ENCODE measurements at regions not wholly inside any gene's neighbourhood (a gene's known extent, or its start where the extent isn't known, plus 50 kb on each side); places are given as distances from the start of the nearest gene placed in this dataset.

DNA sequence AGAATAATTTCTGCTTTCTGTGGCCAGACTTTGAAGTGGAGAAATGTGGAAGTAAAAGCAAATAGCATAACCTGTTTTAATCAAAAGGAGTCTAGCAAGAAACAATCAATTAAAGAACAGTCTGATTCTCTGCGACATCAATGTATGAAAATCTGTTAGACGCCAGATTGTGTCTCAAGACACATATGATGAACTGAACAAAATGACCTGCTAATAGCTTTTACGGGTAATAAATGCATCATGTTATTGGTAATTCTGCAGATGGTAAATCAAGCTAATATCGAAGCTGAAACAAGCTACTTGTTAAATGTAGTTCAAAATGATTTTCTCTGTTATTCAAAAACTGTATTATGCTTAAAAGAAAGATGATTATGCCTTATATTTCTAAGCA, 208.5 kb upstream of the FIGN start:
- H2AK9ac ChIP-seq (replicated peaks; ENCODE audit: low read depth, low read length, poor library complexity), result no peak overlapping the region
- no peak overlapping the region for H3K4ac ChIP-seq (ENCODE audit: low read depth, low read length)
- TF ChIP-seq, protein P1, sequence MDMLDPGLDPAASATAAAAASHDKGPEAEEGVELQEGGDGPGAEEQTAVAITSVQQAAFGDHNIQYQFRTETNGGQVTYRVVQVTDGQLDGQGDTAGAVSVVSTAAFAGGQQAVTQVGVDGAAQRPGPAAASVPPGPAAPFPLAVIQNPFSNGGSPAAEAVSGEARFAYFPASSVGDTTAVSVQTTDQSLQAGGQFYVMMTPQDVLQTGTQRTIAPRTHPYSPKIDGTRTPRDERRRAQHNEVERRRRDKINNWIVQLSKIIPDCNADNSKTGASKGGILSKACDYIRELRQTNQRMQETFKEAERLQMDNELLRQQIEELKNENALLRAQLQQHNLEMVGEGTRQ (IDR thresholded peaks at IDR 0.05; ENCODE audit: low read depth, low read length), result no peak
- TF ChIP-seq MAFK (IDR thresholded peaks at IDR 0.05; ENCODE audit: low read depth, low read length) (no peak), RFX5 (IDR thresholded peaks at IDR 0.05; ENCODE audit: low read depth, low read length) (no peak), SMC3 (IDR thresholded peaks at IDR 0.05; ENCODE audit: low read depth, low read length) (no peak), RAD21 (IDR thresholded peaks at IDR 0.05; ENCODE audit: low read length) (no peak), FOS (IDR thresholded peaks at IDR 0.05; ENCODE audit: low read depth, low read length) (no peak), CHD1 (IDR thresholded peaks at IDR 0.05; ENCODE audit: low read depth, low read length) (no peak), MAZ (IDR thresholded peaks at IDR 0.05; ENCODE audit: borderline replicate concordance, low read depth, low read length) (no peak), POLR2A (IDR thresholded peaks at IDR 0.05; ENCODE audit: low read depth, low read length) (no peak), NFE2L2 (IDR thresholded peaks at IDR 0.05; ENCODE audit: low read depth, low read length) (no peak)
- TF ChIP-seq, protein P2, sequence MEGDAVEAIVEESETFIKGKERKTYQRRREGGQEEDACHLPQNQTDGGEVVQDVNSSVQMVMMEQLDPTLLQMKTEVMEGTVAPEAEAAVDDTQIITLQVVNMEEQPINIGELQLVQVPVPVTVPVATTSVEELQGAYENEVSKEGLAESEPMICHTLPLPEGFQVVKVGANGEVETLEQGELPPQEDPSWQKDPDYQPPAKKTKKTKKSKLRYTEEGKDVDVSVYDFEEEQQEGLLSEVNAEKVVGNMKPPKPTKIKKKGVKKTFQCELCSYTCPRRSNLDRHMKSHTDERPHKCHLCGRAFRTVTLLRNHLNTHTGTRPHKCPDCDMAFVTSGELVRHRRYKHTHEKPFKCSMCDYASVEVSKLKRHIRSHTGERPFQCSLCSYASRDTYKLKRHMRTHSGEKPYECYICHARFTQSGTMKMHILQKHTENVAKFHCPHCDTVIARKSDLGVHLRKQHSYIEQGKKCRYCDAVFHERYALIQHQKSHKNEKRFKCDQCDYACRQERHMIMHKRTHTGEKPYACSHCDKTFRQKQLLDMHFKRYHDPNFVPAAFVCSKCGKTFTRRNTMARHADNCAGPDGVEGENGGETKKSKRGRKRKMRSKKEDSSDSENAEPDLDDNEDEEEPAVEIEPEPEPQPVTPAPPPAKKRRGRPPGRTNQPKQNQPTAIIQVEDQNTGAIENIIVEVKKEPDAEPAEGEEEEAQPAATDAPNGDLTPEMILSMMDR (conservative IDR thresholded peaks at IDR 0.05; ENCODE audit: low read depth, low read length), result no peak
- TF ChIP-seq, protein P3, sequence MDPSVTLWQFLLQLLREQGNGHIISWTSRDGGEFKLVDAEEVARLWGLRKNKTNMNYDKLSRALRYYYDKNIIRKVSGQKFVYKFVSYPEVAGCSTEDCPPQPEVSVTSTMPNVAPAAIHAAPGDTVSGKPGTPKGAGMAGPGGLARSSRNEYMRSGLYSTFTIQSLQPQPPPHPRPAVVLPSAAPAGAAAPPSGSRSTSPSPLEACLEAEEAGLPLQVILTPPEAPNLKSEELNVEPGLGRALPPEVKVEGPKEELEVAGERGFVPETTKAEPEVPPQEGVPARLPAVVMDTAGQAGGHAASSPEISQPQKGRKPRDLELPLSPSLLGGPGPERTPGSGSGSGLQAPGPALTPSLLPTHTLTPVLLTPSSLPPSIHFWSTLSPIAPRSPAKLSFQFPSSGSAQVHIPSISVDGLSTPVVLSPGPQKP (IDR thresholded peaks at IDR 0.05; ENCODE audit: borderline replicate concordance, low read depth, low read length), result no peak
- no peak overlapping the region for H3K23ac ChIP-seq (ENCODE audit: low read depth, low read length)
- ATAC-seq (ENCODE audit: low read depth) (no peak), DNase-seq (no peak)
- no peaks in the 10 kb centered on the region for H3K79me1 ChIP-seq (ENCODE audit: low read depth in 1 of 2, low read length in 2 of 2)
- H2BK5ac ChIP-seq (ENCODE audit: low read depth, low read length, poor library complexity, severe bottlenecking), result no peak overlapping the region
- H4K91ac ChIP-seq (ENCODE audit: insufficient read depth, low read depth, low read length), result no peak overlapping the region
- WGBS, 2 experiments (ENCODE audit: extremely low coverage in 2 of 2, insufficient read length in 1 of 2), result no CpG with 5 or more reads among the region's 4 CpGs
- no peaks in the 10 kb centered on the region for H3K9me1 ChIP-seq (ENCODE audit: insufficient read depth, low read length)
- H3K14ac ChIP-seq (replicated peaks; ENCODE audit: low read depth, low read length), result no peak overlapping the region
- H2AFZ ChIP-seq (replicated peaks; ENCODE audit: low read length, poor library complexity), result no peak overlapping the region
- no peak overlapping the region for H3K18ac ChIP-seq (ENCODE audit: low read depth, low read length)
- no peak overlapping the region for H3K56ac ChIP-seq (ENCODE audit: extremely low read depth, insufficient read depth, low read length)
- no peaks in the 10 kb centered on the region for H3K4me1 ChIP-seq (ENCODE audit: control insufficient read depth, insufficient read depth, low read length)
- dilution Hi-C loops (cut with HindIII; ENCODE audit: low sequenced_read_pairs, unreplicated experiment), result no loop called here
- H2BK20ac ChIP-seq (ENCODE audit: low read depth, low read length), result no peak overlapping the region
- H4K20me1 ChIP-seq (ENCODE audit: insufficient read depth, low read length), result no peaks in the 10 kb centered on the region
- in situ Hi-C loops (cut with MboI; ENCODE audit: low sequenced_read_pairs), result no loop called here
- no peaks in the 10 kb centered on the region for H3K27me3 ChIP-seq (ENCODE audit: control insufficient read depth, insufficient read depth, low read length)
- H3K27ac ChIP-seq (ENCODE audit: insufficient read depth, low read length), result no peak overlapping the region
- H3K4me2 ChIP-seq (ENCODE audit: low read depth, low read length), result no peak overlapping the region
- H2BK15ac ChIP-seq (ENCODE audit: low read depth, low read length), result no peak overlapping the region
- H2AK5ac ChIP-seq (ENCODE audit: low read depth, low read length), result no peak overlapping the region
- no peak overlapping the region for H2BK120ac ChIP-seq (ENCODE audit: low read depth, low read length)
- H4K8ac ChIP-seq (ENCODE audit: low read depth in 2 of 2, low read length in 2 of 2), result no peak overlapping the region
- CTCF ChIA-PET, result interaction anchor here (0.5 to 0.6 kb wide), 2 partner anchors 32 to 162 kb away, joined by 3 to 4 read pairs; no protein-coding TSS in a partner anchor
- H4K5ac ChIP-seq (ENCODE audit: low read depth, low read length), result no peak overlapping the region
- no peak overlapping the region for H3K4me3 ChIP-seq (ENCODE audit: insufficient read depth, low read depth, low read length)
- no TSS peak for BruUV-seq (replicated peaks)
- H3K9ac ChIP-seq (ENCODE audit: low read depth, low read length), result no peak overlapping the region
- POLR2A ChIA-PET (ENCODE audit: unreplicated experiment), result no interaction called here
- H3K36me3 ChIP-seq (ENCODE audit: control insufficient read depth, insufficient read depth, low read length), result no peaks in the 10 kb centered on the region
- intact Hi-C loops (cut with micrococcal nuclease), result no loop called here
- H3K9me3 ChIP-seq (ENCODE audit: control insufficient read depth, insufficient read depth, low read length), result no peaks in the 10 kb centered on the region

Data from IMR-90 (cell line).